H9 (cell line): ENCODE measurements at regions not wholly inside any gene's neighbourhood (a gene's known extent, or its start where the extent isn't known, plus 50 kb on each side); places are given as distances from the start of the nearest gene placed in this dataset.

Experiments
- DNase-seq: peaks from one replicate; pipeline ENCODE4 v3.0.0-alpha.2; 2017
- H2AFZ ChIP-seq: one replicate; pipeline ENCODE4 v1.6.1; 2013; ENCODE audit warnings: mild to moderate bottlenecking, low read length, control low read depth, moderate library complexity
- H2AK5ac ChIP-seq: 2 replicates; pipeline ENCODE4 v1.6.1; 2013; ENCODE audit warnings: low read length, control low read depth, mixed read lengths; ENCODE audit not compliant: insufficient read length
- H2BK120ac ChIP-seq: one replicate; pipeline ENCODE4 v1.6.1; 2013; ENCODE audit warnings: low read depth, mild to moderate bottlenecking, low read length, control low read depth, inconsistent platforms; ENCODE audit not compliant: poor library complexity, severe bottlenecking
- H2BK12ac ChIP-seq: 2 replicates; pipeline ENCODE4 v1.6.1; 2013; ENCODE audit warnings: low read length, control low read depth, mixed read lengths, low read depth; ENCODE audit not compliant: insufficient read length
- H2BK15ac ChIP-seq: 2 replicates; pipeline ENCODE4 v1.6.1; 2013; ENCODE audit warnings: low read depth, low read length, control low read depth
- H2BK20ac ChIP-seq: one replicate; pipeline ENCODE4 v1.6.1; 2013; ENCODE audit warnings: low read depth, mild to moderate bottlenecking, low read length, control low read depth, inconsistent platforms; ENCODE audit not compliant: poor library complexity, severe bottlenecking
- H2BK5ac ChIP-seq: 2 replicates; pipeline ENCODE4 v1.6.1; 2013; ENCODE audit warnings: low read length, control low read depth, mixed read lengths; ENCODE audit not compliant: insufficient read length
- H3K14ac ChIP-seq: 2 replicates; pipeline ENCODE4 v1.6.1; 2013; ENCODE audit warnings: low read length, control low read depth; ENCODE audit not compliant: insufficient read depth
- H3K18ac ChIP-seq: 2 replicates; pipeline ENCODE4 v1.6.1; 2013; ENCODE audit warnings: low read depth, mild to moderate bottlenecking, mixed read lengths, low read length, control low read depth; ENCODE audit not compliant: insufficient read length
- H3K23ac ChIP-seq: 2 replicates; pipeline ENCODE4 v1.6.1; 2013; ENCODE audit warnings: low read length, control low read depth, mixed read lengths, low read depth; ENCODE audit not compliant: insufficient read length
- H3K23me2 ChIP-seq: 2 replicates; pipeline ENCODE4 v1.6.1; 2013; ENCODE audit warnings: low read depth, mild to moderate bottlenecking, mixed read lengths, low read length, control low read depth; ENCODE audit not compliant: insufficient read length, poor library complexity, severe bottlenecking
- H3K27ac ChIP-seq: 2 replicates; pipeline ENCODE4 v1.5.1; 2013; ENCODE audit warnings: low read length, control low read depth, mixed read lengths, low read depth; ENCODE audit not compliant: insufficient read length
- H3K27me3 ChIP-seq: 2 replicates; pipeline ENCODE4 v1.6.1; 2013; ENCODE audit warnings: low read length, control low read depth, inconsistent platforms; ENCODE audit not compliant: insufficient read depth
- H3K4ac ChIP-seq: 2 replicates; pipeline ENCODE4 v1.6.1; 2013; ENCODE audit warnings: low read depth, mild to moderate bottlenecking, control low read depth, inconsistent platforms, low read length, moderate library complexity
- H3K4me1 ChIP-seq: 2 replicates; pipeline ENCODE4 v1.6.1; 2013; ENCODE audit warnings: low read length, control low read depth, inconsistent platforms; ENCODE audit not compliant: insufficient read depth
- H3K4me2 ChIP-seq: 2 replicates; pipeline ENCODE4 v1.6.1; 2013; ENCODE audit warnings: low read length, control low read depth, mixed read lengths; ENCODE audit not compliant: insufficient read length, insufficient read depth
- H3K56ac ChIP-seq: 2 replicates; pipeline ENCODE4 v1.6.1; 2013; ENCODE audit warnings: low read depth, mild to moderate bottlenecking, mixed read lengths, low read length, control low read depth; ENCODE audit not compliant: insufficient read length
- H3K79me1 ChIP-seq: 2 replicates; pipeline ENCODE4 v1.6.1; 2013; ENCODE audit warnings: low read depth, mild to moderate bottlenecking, moderate library complexity, low read length, control low read depth, inconsistent platforms; ENCODE audit not compliant: insufficient read depth, poor library complexity, severe bottlenecking
- H3K79me2 ChIP-seq: 2 replicates; pipeline ENCODE4 v1.6.1; 2013; ENCODE audit warnings: low read length, control low read depth, inconsistent platforms; ENCODE audit not compliant: insufficient read depth
- H3K9ac ChIP-seq: 2 replicates; pipeline ENCODE4 v1.6.1; 2013; ENCODE audit warnings: low read length, control low read depth, mixed read lengths; ENCODE audit not compliant: insufficient read length; ENCODE audit errors: extremely low read depth
- H3K9me3 ChIP-seq: one replicate; pipeline ENCODE4 v1.6.1; 2013; ENCODE audit warnings: low read depth, low read length, inconsistent platforms; ENCODE audit not compliant: control insufficient read depth
- H3T11ph ChIP-seq: one replicate; pipeline ENCODE4 v1.6.1; 2013; ENCODE audit warnings: mild to moderate bottlenecking, low read length, control low read depth, inconsistent platforms
- H4K20me1 ChIP-seq: one replicate; pipeline ENCODE4 v1.6.1; 2013; ENCODE audit not compliant: control insufficient read depth, insufficient read length, insufficient read depth
- H4K5ac ChIP-seq: 2 replicates; pipeline ENCODE4 v1.6.1; 2013; ENCODE audit warnings: low read depth, mild to moderate bottlenecking, mixed read lengths, low read length, control low read depth; ENCODE audit not compliant: insufficient read length
- H4K8ac ChIP-seq: replicated peaks from 2 replicates; pipeline ENCODE4 v1.6.1; 2013; ENCODE audit warnings: low read length, control low read depth, mixed read lengths, low read depth; ENCODE audit not compliant: insufficient read length
- H4K91ac ChIP-seq: 2 replicates; pipeline ENCODE4 v1.6.1; 2013; ENCODE audit warnings: low read depth, mild to moderate bottlenecking, moderate library complexity, mixed read lengths, low read length, control low read depth; ENCODE audit not compliant: insufficient read length
- H3K27ac Mint-ChIP-seq, 3 experiments: 2 replicates in 2 of 3; 3 replicates in 1 of 3; pipeline ENCODE4 v1.8.0; 2020 to 2021; ENCODE audit warnings: mixed read lengths in 3 of 3, mild to moderate bottlenecking in 1 of 3, moderate library complexity in 1 of 3
- H3K27me3 Mint-ChIP-seq: 2 replicates; pipeline ENCODE4 v1.8.0; 2021; ENCODE audit warnings: low read depth, mild to moderate bottlenecking, moderate library complexity, mixed read lengths
- H3K36me3 Mint-ChIP-seq, 3 experiments: 2 replicates in 2 of 3; 3 replicates in 1 of 3; pipeline ENCODE4 v1.8.0; 2020 to 2021; ENCODE audit warnings: low read depth in 3 of 3, mixed read lengths in 3 of 3; ENCODE audit not compliant: insufficient read depth in 1 of 3
- H3K4me1 Mint-ChIP-seq, 2 experiments: 2 replicates each; pipeline ENCODE4 v1.8.0; 2020; ENCODE audit warnings: mixed read lengths in 2 of 2
- H3K4me3 Mint-ChIP-seq, 2 experiments: 2 replicates in 1 of 2; 3 replicates in 1 of 2; pipeline ENCODE4 v1.8.0; 2020 to 2021; ENCODE audit warnings: mild to moderate bottlenecking in 2 of 2, mixed read lengths in 2 of 2, moderate library complexity in 1 of 2
- H3K9me3 Mint-ChIP-seq, 2 experiments: 2 replicates in 1 of 2; 3 replicates in 1 of 2; pipeline ENCODE4 v1.8.0; 2020; ENCODE audit warnings: mild to moderate bottlenecking in 2 of 2, mixed read lengths in 2 of 2, moderate library complexity in 1 of 2
- CTCF ChIP-seq: fragments of 200-600 bp; sonication (generic); conservative IDR thresholded peaks from 3 replicates; pipeline ENCODE4 v1.8.0; 2021; ENCODE audit warnings: antibody characterized with exemption, mild to moderate bottlenecking
- WGBS: extraction: QIAGEN DNeasy Blood & Tissue Kit; methylation state at CpG from one replicate; pipeline ENCODE4 v1.1.7; 2013; ENCODE audit warnings: missing lambda C conversion rate, low lambda C conversion rate, mixed read lengths; ENCODE audit not compliant: insufficient read length; ENCODE audit errors: extremely low coverage; 5-methylcytosine and 5-hydroxymethylcytosine counted together

- no peak overlapping the region for H3K27ac ChIP-seq
- no peak overlapping the region for H3T11ph ChIP-seq
- H3K4me2 ChIP-seq = no peak overlapping the region
- no peaks in the 10 kb centered on the region for H3K9me3 Mint-ChIP-seq
- no peak for DNase-seq
- H2BK15ac ChIP-seq = no peak overlapping the region
- no peaks in the 10 kb centered on the region for H3K23me2 ChIP-seq
- H4K20me1 ChIP-seq = no peaks in the 10 kb centered on the region
- H4K91ac ChIP-seq = no peak overlapping the region
- no peaks in the 10 kb centered on the region for H3K4me1 ChIP-seq
- H3K27me3 ChIP-seq = no peaks in the 10 kb centered on the region
- no peak overlapping the region for H2BK5ac ChIP-seq
- H2BK20ac ChIP-seq = no peak overlapping the region
- H3K27me3 Mint-ChIP-seq = no peaks in the 10 kb centered on the region
- H4K8ac ChIP-seq = no peak overlapping the region
- H4K5ac ChIP-seq = no peak overlapping the region
- no peaks in the 10 kb centered on the region for H3K36me3 Mint-ChIP-seq
- no peaks in the 10 kb centered on the region for H3K79me2 ChIP-seq
- no peak overlapping the region for H2AFZ ChIP-seq
- H2BK12ac ChIP-seq = no peak overlapping the region
- no peak overlapping the region for H3K4ac ChIP-seq
- no peak overlapping the region for H3K27ac Mint-ChIP-seq
- H3K4me1 Mint-ChIP-seq = no peaks in the 10 kb centered on the region
- H3K79me1 ChIP-seq = no peaks in the 10 kb centered on the region
- no peak for TF ChIP-seq CTCF
- no CpG with 5 or more reads among the region's 5 CpGs for WGBS
- H2BK120ac ChIP-seq = no peak overlapping the region
- no peak overlapping the region for H3K9ac ChIP-seq
- H3K14ac ChIP-seq = no peak overlapping the region
- no peaks in the 10 kb centered on the region for H3K9me3 ChIP-seq
- H3K18ac ChIP-seq = no peak overlapping the region
- H3K23ac ChIP-seq = no peak overlapping the region
- H3K56ac ChIP-seq = no peak overlapping the region
- H2AK5ac ChIP-seq = no peak overlapping the region
- no peak overlapping the region for H3K4me3 Mint-ChIP-seq
These were observed 872.7 kb downstream of the SLC16A7 start for GRCh38 chr12:60468546-60468945.
